ENCODE measurements at regions not wholly inside any gene's neighbourhood (a gene's known extent, or its start where the extent isn't known, plus 50 kb on each side); places are given as distances from the start of the nearest gene placed in this dataset.

- Mint-ChIP-seq H3K4me1 (ENCODE audit: low read depth, unreplicated experiment) (no peaks in the 10 kb centered on the region), H3K27me3 (ENCODE audit: unreplicated experiment) (no peaks in the 10 kb centered on the region), H3K27ac (ENCODE audit: unreplicated experiment) (no peak overlapping the region), H3K9me3 (ENCODE audit: low read depth, unreplicated experiment) (peaks cover 8% of the 10 kb centered on the region), H3K36me3 (ENCODE audit: insufficient read depth, unreplicated experiment) (no peaks in the 10 kb centered on the region), H3K4me3 (ENCODE audit: low read depth, unreplicated experiment) (no peak overlapping the region)
- CTCF ChIA-PET = no interaction called here
- no TSS peak for BruUV-seq (replicated peaks)
- DNase-seq = no peak
- intact Hi-C loops (cut with micrococcal nuclease; ENCODE audit: unreplicated experiment) = no loop called here
- TF ChIP-seq, protein P1, sequence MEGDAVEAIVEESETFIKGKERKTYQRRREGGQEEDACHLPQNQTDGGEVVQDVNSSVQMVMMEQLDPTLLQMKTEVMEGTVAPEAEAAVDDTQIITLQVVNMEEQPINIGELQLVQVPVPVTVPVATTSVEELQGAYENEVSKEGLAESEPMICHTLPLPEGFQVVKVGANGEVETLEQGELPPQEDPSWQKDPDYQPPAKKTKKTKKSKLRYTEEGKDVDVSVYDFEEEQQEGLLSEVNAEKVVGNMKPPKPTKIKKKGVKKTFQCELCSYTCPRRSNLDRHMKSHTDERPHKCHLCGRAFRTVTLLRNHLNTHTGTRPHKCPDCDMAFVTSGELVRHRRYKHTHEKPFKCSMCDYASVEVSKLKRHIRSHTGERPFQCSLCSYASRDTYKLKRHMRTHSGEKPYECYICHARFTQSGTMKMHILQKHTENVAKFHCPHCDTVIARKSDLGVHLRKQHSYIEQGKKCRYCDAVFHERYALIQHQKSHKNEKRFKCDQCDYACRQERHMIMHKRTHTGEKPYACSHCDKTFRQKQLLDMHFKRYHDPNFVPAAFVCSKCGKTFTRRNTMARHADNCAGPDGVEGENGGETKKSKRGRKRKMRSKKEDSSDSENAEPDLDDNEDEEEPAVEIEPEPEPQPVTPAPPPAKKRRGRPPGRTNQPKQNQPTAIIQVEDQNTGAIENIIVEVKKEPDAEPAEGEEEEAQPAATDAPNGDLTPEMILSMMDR (IDR thresholded peaks at IDR 0.05; ENCODE audit: unreplicated experiment) = no peak
Measured at GRCh38 chr5:4777435-4777834, 362.7 kb upstream of the ADAMTS16 start.

GRCh38 chr5:4780633-4781032, 359.5 kb upstream of the ADAMTS16 start:
- H3K4me1 Mint-ChIP-seq (ENCODE audit: low read depth, unreplicated experiment) = no peaks in the 10 kb centered on the region
- intact Hi-C loops (cut with micrococcal nuclease; ENCODE audit: unreplicated experiment) = no loop called here
- no peak overlapping the region for H3K27ac Mint-ChIP-seq (ENCODE audit: unreplicated experiment)
- BruUV-seq (replicated peaks) = no TSS peak
- peaks cover 14% of the 10 kb centered on the region for H3K9me3 Mint-ChIP-seq (ENCODE audit: low read depth, unreplicated experiment)
- no peaks in the 10 kb centered on the region for H3K36me3 Mint-ChIP-seq (ENCODE audit: insufficient read depth, unreplicated experiment)
- DNase-seq = no peak
- TF ChIP-seq, protein P1 (IDR thresholded peaks at IDR 0.05; ENCODE audit: unreplicated experiment) = no peak
- no peak overlapping the region for H3K4me3 Mint-ChIP-seq (ENCODE audit: low read depth, unreplicated experiment)
- no peaks in the 10 kb centered on the region for H3K27me3 Mint-ChIP-seq (ENCODE audit: unreplicated experiment)
- CTCF ChIA-PET = no interaction called here

DNA sequence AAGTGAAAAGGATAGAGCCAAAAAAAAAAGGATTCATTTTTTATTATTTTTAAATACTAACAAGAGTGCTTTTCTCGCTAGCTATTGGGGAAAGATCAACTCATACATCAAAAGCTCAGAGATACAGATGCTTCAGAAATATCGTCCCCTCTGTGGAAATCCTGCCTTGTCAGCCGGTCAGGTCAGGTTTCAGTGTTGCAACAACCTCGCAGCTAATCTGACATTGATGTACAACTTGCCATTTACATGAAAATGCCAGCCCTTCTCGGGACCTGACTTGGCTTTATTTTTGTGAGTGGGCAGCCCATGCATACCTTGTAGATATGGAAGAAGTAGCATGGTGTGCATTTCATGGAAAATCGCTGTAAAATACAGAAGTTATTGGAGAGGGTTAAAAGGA, 358.8 kb upstream of the ADAMTS16 start:
- TF ChIP-seq, protein P1 (IDR thresholded peaks at IDR 0.05; ENCODE audit: unreplicated experiment) = no peak
- CTCF ChIA-PET = no interaction called here
- H3K27me3 Mint-ChIP-seq (ENCODE audit: unreplicated experiment) = no peaks in the 10 kb centered on the region
- no peaks in the 10 kb centered on the region for H3K36me3 Mint-ChIP-seq (ENCODE audit: insufficient read depth, unreplicated experiment)
- no peak overlapping the region for H3K27ac Mint-ChIP-seq (ENCODE audit: unreplicated experiment)
- BruUV-seq (replicated peaks) = no TSS peak
- no peak overlapping the region for H3K4me3 Mint-ChIP-seq (ENCODE audit: low read depth, unreplicated experiment)
- DNase-seq = no peak
- intact Hi-C loops (cut with micrococcal nuclease; ENCODE audit: unreplicated experiment) = no loop called here
- peaks cover 19% of the 10 kb centered on the region for H3K9me3 Mint-ChIP-seq (ENCODE audit: low read depth, unreplicated experiment)
- H3K4me1 Mint-ChIP-seq (ENCODE audit: low read depth, unreplicated experiment) = no peaks in the 10 kb centered on the region

- intact Hi-C loops (cut with micrococcal nuclease; ENCODE audit: unreplicated experiment) = no loop called here
- Mint-ChIP-seq H3K27me3 (ENCODE audit: unreplicated experiment) (no peaks in the 10 kb centered on the region), H3K36me3 (ENCODE audit: insufficient read depth, unreplicated experiment) (no peaks in the 10 kb centered on the region), H3K4me3 (ENCODE audit: low read depth, unreplicated experiment) (no peak overlapping the region), H3K4me1 (ENCODE audit: low read depth, unreplicated experiment) (no peaks in the 10 kb centered on the region), H3K27ac (ENCODE audit: unreplicated experiment) (no peak overlapping the region), H3K9me3 (ENCODE audit: low read depth, unreplicated experiment) (peaks cover 27% of the 10 kb centered on the region)
- CTCF ChIA-PET = no interaction called here
- TF ChIP-seq, protein P1 (IDR thresholded peaks at IDR 0.05; ENCODE audit: unreplicated experiment) = no peak
- DNase-seq = no peak
- no TSS peak for BruUV-seq (replicated peaks)
Measured at GRCh38 chr5:4785971-4786370, 354.2 kb upstream of the ADAMTS16 start.

GRCh38 chr5:4797445-4797844, 342.7 kb upstream of the ADAMTS16 start:
- intact Hi-C loops (cut with micrococcal nuclease; ENCODE audit: unreplicated experiment) = no loop called here
- no peaks in the 10 kb centered on the region for H3K36me3 Mint-ChIP-seq (ENCODE audit: insufficient read depth, unreplicated experiment)
- no peak overlapping the region for H3K27ac Mint-ChIP-seq (ENCODE audit: unreplicated experiment)
- DNase-seq = no peak
- no TSS peak for BruUV-seq (replicated peaks)
- no peak overlapping the region for H3K4me3 Mint-ChIP-seq (ENCODE audit: low read depth, unreplicated experiment)
- TF ChIP-seq, protein P1 (IDR thresholded peaks at IDR 0.05; ENCODE audit: unreplicated experiment) = no peak
- CTCF ChIA-PET = no interaction called here
- no peaks in the 10 kb centered on the region for H3K27me3 Mint-ChIP-seq (ENCODE audit: unreplicated experiment)
- no peaks in the 10 kb centered on the region for H3K4me1 Mint-ChIP-seq (ENCODE audit: low read depth, unreplicated experiment)
- peaks cover 12% of the 10 kb centered on the region for H3K9me3 Mint-ChIP-seq (ENCODE audit: low read depth, unreplicated experiment)
